Small intestine (tissue), 7 donors: ENCODE measurements at regions not wholly inside any gene's neighbourhood (a gene's known extent, or its start where the extent isn't known, plus 50 kb on each side); places are given as distances from the start of the nearest gene placed in this dataset.
"Not testable (repeated sequence)": the region's sequence is repeated elsewhere in the genome, so short reads cannot be mapped to it uniquely, and the experiment has no call there.

Source experiments
- DNase-seq, 2 donors: peaks; one replicate each; pipeline versions ENCODE4 v3.0.0 to v3.0.0-alpha.2; 2013
- FAIRE-seq: peaks from 2 replicates; lab custom pipeline; 2012; peaks lifted over from hg19 to GRCh38; lab: Jason Lieb, UNC
- H3K27ac ChIP-seq, 3 donors: one replicate each; pipeline ENCODE4 v1.5.1; 2013; ENCODE audit warnings: low read length in 2 of 3, mild to moderate bottlenecking in 2 of 3, control low read depth in 1 of 3, inconsistent platforms in 1 of 3, low read depth in 1 of 3, moderate library complexity in 1 of 3
- H3K27me3 ChIP-seq, 3 donors: one replicate each; pipeline ENCODE4 v1.6.1; 2013; ENCODE audit warnings: low read length in 3 of 3, inconsistent platforms in 1 of 3; ENCODE audit not compliant: control insufficient read depth in 3 of 3, insufficient read depth in 3 of 3
- H3K36me3 ChIP-seq, 3 donors: one replicate each; pipeline ENCODE4 v1.6.1; 2013; ENCODE audit warnings: low read length in 3 of 3, inconsistent platforms in 1 of 3, low read depth in 1 of 3, mild to moderate bottlenecking in 1 of 3, moderate library complexity in 1 of 3; ENCODE audit not compliant: control insufficient read depth in 3 of 3, insufficient read depth in 2 of 3
- H3K4me1 ChIP-seq, 3 donors: one replicate each; pipeline ENCODE4 v1.6.1; 2013; ENCODE audit warnings: low read length in 2 of 3, inconsistent platforms in 1 of 3, low read depth in 1 of 3, mild to moderate bottlenecking in 1 of 3, moderate library complexity in 1 of 3; ENCODE audit not compliant: control insufficient read depth in 3 of 3, insufficient read depth in 2 of 3
- H3K4me3 ChIP-seq, 3 donors: one replicate each; pipeline ENCODE4 v1.5.1; 2013; ENCODE audit warnings: low read length in 3 of 3, control low read depth in 1 of 3, inconsistent platforms in 1 of 3, low read depth in 1 of 3, mild to moderate bottlenecking in 1 of 3, moderate library complexity in 1 of 3
- H3K9me3 ChIP-seq, 2 donors: one replicate each; pipeline ENCODE4 v1.6.1; 2013; ENCODE audit warnings: low read depth in 1 of 2, low read length in 1 of 2; ENCODE audit not compliant: control insufficient read depth in 2 of 2, insufficient read depth in 1 of 2
- WGBS, 3 donors: extraction: QIAGEN DNeasy Blood & Tissue Kit; methylation state at CpG; one replicate each; pipeline ENCODE4 v1.1.7; 2013; 5-methylcytosine and 5-hydroxymethylcytosine counted together
- donor health status: healthy with polysubstance abuse.
- donor health status: control.
- donor health status: control.
- donor health status: Bipolar disorder and iron deficiency.
- donor health status: healthy.

DNA sequence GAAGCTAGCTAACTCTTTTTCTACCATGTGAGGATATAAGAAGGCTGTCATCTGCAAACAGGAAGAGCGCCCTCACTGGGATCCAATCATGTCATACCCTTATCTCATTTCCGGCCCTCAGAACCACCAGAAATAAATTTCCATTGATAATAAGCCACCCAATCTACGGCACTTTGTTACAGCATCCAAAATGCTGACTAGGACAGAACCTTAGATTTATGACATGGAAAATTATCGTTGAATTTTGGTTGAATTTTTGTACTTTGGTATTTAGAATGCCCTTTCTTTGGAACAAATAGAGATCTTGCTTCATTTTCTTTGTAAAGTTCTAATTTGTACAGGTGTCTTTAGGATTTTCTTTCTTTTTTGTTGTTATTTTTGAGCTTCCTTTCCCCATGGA, 53.3 kb upstream of the CYLC2 start:
- H3K27ac ChIP-seq = no peak overlapping the region
- no peaks in the 10 kb centered on the region for H3K36me3 ChIP-seq
- FAIRE-seq (no peak), DNase-seq (no peak)
- 76 to 83% (median 79%) methylated on average over 4 of the region's 4 CpGs for WGBS, 3 donors
- H3K4me1 ChIP-seq = no peaks in the 10 kb centered on the region
- no peak overlapping the region for H3K4me3 ChIP-seq
- H3K9me3 ChIP-seq = no peaks in the 10 kb centered on the region
- no peaks in the 10 kb centered on the region for H3K27me3 ChIP-seq

DNA sequence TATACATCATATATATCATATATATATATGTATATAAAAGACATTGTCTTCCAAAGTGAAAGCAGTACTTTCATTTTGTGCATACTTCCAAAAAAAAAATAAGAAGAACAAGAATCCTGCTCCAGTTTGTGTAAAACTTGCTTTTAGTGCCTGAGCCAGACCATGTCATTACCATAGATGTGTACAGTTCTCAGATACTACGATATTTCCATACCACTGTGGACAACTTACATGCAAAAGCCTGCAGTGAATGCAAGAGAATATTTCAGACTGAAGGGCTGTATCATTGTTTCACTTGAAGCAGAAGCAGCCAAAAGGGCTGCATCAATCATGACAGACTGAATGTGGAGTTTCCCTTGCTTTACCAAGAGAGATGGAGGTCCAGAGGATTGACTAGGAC, 72.6 kb upstream of the CYLC2 start:
- FAIRE-seq (no peak), DNase-seq (no peak)
- no peaks in the 10 kb centered on the region for H3K9me3 ChIP-seq
- no peaks in the 10 kb centered on the region for H3K27me3 ChIP-seq
- H3K27ac ChIP-seq = no peak overlapping the region
- 62 to 85% (median 79%) methylated on average over 1 of the region's 1 CpG for WGBS, 3 donors
- no peaks in the 10 kb centered on the region for H3K36me3 ChIP-seq
- no peaks in the 10 kb centered on the region for H3K4me1 ChIP-seq
- H3K4me3 ChIP-seq = no peak overlapping the region

DNA sequence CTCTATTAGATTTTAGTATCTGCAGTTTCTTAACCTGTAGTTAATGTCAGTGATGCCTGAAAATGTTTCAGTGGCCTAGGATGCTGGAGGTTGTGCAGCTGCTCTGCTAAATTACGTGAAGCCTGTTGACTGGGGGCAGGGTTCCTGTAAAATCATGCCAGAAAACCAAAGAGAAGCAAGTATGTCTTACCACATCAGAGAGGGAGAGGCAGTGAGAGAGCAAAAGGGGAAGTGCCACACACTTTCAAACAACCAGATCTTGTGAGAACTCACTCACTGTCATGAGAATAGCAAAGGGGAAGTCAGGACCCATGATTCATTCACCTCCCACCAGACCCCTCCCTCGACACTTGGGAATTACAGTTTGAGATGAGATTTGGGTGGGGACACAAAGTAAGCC, 83.9 kb upstream of the CYLC2 start:
- Histone ChIP-seq H3K4me3 (no peak overlapping the region), H3K4me1 (no peaks in the 10 kb centered on the region), H3K27me3 (no peaks in the 10 kb centered on the region), H3K27ac (no peak overlapping the region), H3K9me3 (no peaks in the 10 kb centered on the region), H3K36me3 (no peaks in the 10 kb centered on the region)
- FAIRE-seq (no peak), DNase-seq (no peak)
- WGBS, 3 donors = 44 to 51% (median 45%) methylated on average over 2 of the region's 2 CpGs

DNA sequence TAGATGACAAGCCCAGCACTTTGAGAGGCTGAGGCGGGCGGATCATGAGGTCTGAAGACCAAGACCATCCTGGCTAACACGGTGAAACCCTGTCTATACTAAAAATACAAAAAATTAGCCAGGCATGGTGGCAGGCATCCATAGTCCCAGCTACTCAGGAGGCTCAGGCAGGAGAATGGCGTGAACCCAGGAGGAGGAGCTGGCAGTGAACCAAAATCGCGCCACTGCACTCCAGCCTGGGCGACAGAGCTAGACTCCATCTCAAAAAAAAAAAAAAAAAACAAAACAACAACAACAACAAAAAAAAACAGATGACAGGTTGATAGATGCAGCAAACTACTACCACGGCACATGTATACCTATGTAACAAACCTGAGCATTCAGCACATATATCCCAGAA, 89.3 kb upstream of the CYLC2 start:
- not testable (repeated sequence) for H3K27ac ChIP-seq, H3K9me3 ChIP-seq, DNase-seq, H3K36me3 ChIP-seq, H3K4me1 ChIP-seq, FAIRE-seq, H3K4me3 ChIP-seq, H3K27me3 ChIP-seq
- 69 to 82% (median 78%) methylated on average over 8 of the region's 8 CpGs for WGBS, 3 donors

DNA sequence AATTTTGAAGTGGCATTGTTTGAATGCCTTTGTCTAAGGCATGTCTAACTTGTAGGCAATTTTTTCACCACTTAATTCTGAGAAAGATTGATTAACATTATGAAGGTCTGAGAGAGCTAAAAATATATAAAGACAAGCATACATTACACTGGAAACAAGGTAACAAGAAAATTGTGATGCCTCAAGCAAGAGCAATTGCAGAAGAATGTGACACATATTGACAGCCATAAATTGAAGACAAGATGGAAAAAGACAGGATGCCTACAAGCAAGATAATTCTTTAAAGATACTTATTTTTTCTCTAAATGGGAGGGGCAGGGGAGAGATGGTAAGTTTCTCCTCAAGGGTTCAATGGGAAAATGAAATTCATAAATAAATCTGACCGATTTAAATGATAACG, 103.1 kb upstream of the CYLC2 start:
- WGBS, 3 donors = 88 to 95% (median 95%) methylated on average over 2 of the region's 2 CpGs
- Histone ChIP-seq H3K4me1 (peaks cover 0 to 5% (median 0%) of the 10 kb centered on the region in 3 donors), H3K9me3 (no peaks in the 10 kb centered on the region), H3K27ac (no peak overlapping the region), H3K36me3 (no peaks in the 10 kb centered on the region), H3K27me3 (no peaks in the 10 kb centered on the region), H3K4me3 (no peak overlapping the region)
- FAIRE-seq (no peak), DNase-seq (no peak)

DNA sequence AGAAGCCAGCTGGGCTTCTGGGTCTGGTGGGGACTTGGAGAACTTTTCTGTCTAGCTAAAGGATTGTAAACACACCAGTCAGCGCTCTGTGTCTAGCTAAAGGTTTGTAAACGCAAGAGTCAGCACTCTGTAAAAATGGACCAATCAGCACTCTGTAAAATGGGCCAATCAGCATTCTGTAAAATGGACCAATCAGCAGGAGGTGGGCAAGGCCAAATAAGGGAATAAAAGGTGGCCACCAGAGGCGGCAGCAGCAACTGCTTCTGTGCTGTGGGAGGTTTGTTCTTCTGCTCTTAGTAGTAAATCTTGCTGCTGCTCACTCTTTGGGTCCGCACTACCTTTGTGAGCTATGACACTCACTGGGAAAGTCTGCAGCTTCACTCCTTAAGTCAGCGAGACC, 106.4 kb upstream of the CYLC2 start:
- not testable (repeated sequence) for H3K4me3 ChIP-seq, H3K36me3 ChIP-seq, H3K4me1 ChIP-seq, H3K27ac ChIP-seq, H3K27me3 ChIP-seq, H3K9me3 ChIP-seq, FAIRE-seq, DNase-seq
- WGBS, 3 donors = 89 to 96% (median 91%) methylated on average over 5 of the region's 5 CpGs

DNA sequence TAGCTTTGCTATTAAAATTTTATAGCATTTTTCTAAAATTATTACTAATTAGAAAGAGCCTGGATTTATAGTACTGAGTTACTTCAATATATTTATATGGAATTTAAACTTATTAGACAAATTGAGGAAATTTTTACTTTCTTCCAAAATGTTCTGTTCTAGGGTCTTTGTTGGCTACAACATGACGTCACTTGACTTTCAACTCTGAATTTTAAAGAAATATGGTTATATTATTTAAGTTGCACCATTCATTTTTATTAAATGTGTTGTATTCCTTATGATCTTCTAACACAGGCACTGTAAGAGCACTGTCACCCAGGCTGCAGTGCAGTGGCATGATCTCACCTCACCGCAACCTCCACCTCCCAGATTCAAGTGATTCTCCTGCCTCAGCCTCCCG, 119.4 kb upstream of the CYLC2 start:
- H3K4me3 ChIP-seq = no peak overlapping the region
- 84 to 89% (median 87%) methylated on average over 3 of the region's 3 CpGs for WGBS, 3 donors
- FAIRE-seq = no peak
- H3K4me1 ChIP-seq = no peaks in the 10 kb centered on the region
- no peak for DNase-seq
- no peaks in the 10 kb centered on the region for H3K27me3 ChIP-seq
- no peak overlapping the region for H3K27ac ChIP-seq
- H3K36me3 ChIP-seq = no peaks in the 10 kb centered on the region
- H3K9me3 ChIP-seq = no peaks in the 10 kb centered on the region

DNA sequence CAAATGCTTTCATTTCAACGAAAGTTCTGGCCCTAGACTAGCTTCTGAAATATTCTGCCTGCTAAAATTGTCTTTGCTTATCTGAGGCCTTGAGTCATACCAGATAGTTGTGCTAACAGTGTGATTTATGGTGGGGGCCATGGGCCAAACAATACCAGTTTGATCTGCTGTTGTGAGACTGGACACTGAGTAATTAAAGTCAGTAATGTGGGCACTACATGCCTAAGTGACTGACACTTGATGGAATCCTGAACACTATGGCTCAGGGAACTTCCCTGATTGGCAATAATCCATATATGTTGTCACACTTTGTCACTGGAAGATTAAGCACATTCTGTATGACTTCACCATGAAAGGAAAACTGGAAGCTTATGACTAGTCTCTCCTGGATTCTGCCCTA, 127.6 kb upstream of the CYLC2 start:
- Histone ChIP-seq H3K4me3 (no peak overlapping the region), H3K27me3 (no peaks in the 10 kb centered on the region), H3K9me3 (no peaks in the 10 kb centered on the region), H3K36me3 (no peaks in the 10 kb centered on the region), H3K4me1 (peaks cover 0 to 4% (median 0%) of the 10 kb centered on the region in 3 donors), H3K27ac (peak overlapping the region in 1 of 3 donors; percentile 67)
- WGBS, 3 donors = 3 to 18% (median 13%) methylated on average over 1 of the region's 1 CpG
- DNase-seq = peak; percentile 69 to 83
- FAIRE-seq = no peak

DNA sequence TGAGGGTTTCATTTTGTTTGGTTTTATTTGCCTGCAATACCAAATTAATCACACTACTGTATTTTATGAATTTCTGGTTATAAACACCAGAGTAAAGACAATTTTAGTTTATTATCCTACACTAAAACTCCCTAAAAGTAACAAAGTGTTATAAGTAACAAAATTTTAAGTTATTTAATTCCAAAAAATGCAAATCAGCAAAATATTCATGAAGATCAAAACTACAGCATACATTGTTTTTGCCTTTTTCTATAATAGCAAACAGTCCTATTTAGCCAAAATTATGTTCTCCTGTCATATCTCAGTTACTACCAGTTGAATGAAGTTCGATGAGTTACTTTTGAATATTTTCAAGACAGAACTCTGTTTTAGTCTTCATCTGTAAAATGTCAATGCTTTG, 132.7 kb upstream of the CYLC2 start:
- peaks cover 0 to 4% (median 0%) of the 10 kb centered on the region in 3 donors for H3K4me1 ChIP-seq
- 71 to 80% (median 74%) methylated on average over 1 of the region's 1 CpG for WGBS, 3 donors
- no peaks in the 10 kb centered on the region for H3K9me3 ChIP-seq
- FAIRE-seq (no peak), DNase-seq (no peak)
- no peak overlapping the region for H3K4me3 ChIP-seq
- H3K36me3 ChIP-seq = no peaks in the 10 kb centered on the region
- no peaks in the 10 kb centered on the region for H3K27me3 ChIP-seq
- H3K27ac ChIP-seq = no peak overlapping the region
